SK-N-SH treated with all-trans-retinoic acid at 6 μM for 48 hours (cell line): ENCODE measurements at regions not wholly inside any gene's neighbourhood (a gene's known extent, or its start where the extent isn't known, plus 50 kb on each side); places are given as distances from the start of the nearest gene placed in this dataset.

ENCODE experiments used
- ATAC-seq: fragments of 200-7000 bp; cut with Tn5 transposase; 3 replicates; pipeline ENCODE4 v1.9.1; 2020; ENCODE audit warnings: mild to moderate bottlenecking, moderate library complexity
- ARNTL ChIP-seq: fragments of 450-650 bp; formaldehyde crosslinking; IDR thresholded peaks from 2 replicates; pipeline ENCODE4 v1.5.0; 2020; ENCODE audit warnings: low read depth, mild to moderate bottlenecking, moderate library complexity, borderline replicate concordance
- BACH2 ChIP-seq: fragments of 250-450 bp; sonication (Bioruptor Pico); IDR thresholded peaks from 2 replicates; pipeline ENCODE4 v1.9.0; 2021; ENCODE audit warnings: mild to moderate bottlenecking, borderline replicate concordance
- CSRNP3 ChIP-seq: fragments of 250-450 bp; sonication (Bioruptor Pico); IDR thresholded peaks from 2 replicates; pipeline ENCODE4 v1.5.1; 2021; ENCODE audit warnings: mild to moderate bottlenecking, moderate library complexity
- ESRRG ChIP-seq: fragments of 250-450 bp; sonication (Bioruptor Pico); IDR thresholded peaks from 2 replicates; pipeline ENCODE4 v1.6.1; 2021; ENCODE audit warnings: mild to moderate bottlenecking
- GLIS3 ChIP-seq: fragments of 250-450 bp; sonication (Bioruptor Pico); IDR thresholded peaks from 2 replicates; pipeline ENCODE4 v1.5.0; 2020; ENCODE audit warnings: mild to moderate bottlenecking, moderate library complexity
- ISL1 ChIP-seq: fragments of 250-450 bp; sonication (Bioruptor Pico); IDR thresholded peaks from 2 replicates; pipeline ENCODE4 v2.1.2; 2022; ENCODE audit warnings: mild to moderate bottlenecking, moderate library complexity
- OSR1 ChIP-seq: fragments of 250-450 bp; sonication (Bioruptor Pico); IDR thresholded peaks from 2 replicates; pipeline ENCODE4 v1.8.0; 2022; ENCODE audit warnings: moderate library complexity, mild to moderate bottlenecking, inconsistent platforms
- POU6F1 ChIP-seq: fragments of 250-450 bp; sonication (Bioruptor Pico); IDR thresholded peaks from 2 replicates; pipeline ENCODE4 v1.8.0; 2021; ENCODE audit warnings: low read depth, mild to moderate bottlenecking, moderate library complexity, borderline replicate concordance
- RARB ChIP-seq: fragments of 250-450 bp; sonication (Bioruptor Pico); IDR thresholded peaks from 2 replicates; pipeline ENCODE4 v1.8.0; 2021; ENCODE audit warnings: mild to moderate bottlenecking, moderate library complexity
- SNAI2 ChIP-seq: fragments of 250-450 bp; sonication (Bioruptor Pico); IDR thresholded peaks from 2 replicates; pipeline ENCODE4 v1.5.0; 2020; ENCODE audit warnings: mild to moderate bottlenecking, moderate library complexity
- TCF4 ChIP-seq: fragments of 250-450 bp; sonication (Bioruptor Pico); IDR thresholded peaks from 2 replicates; pipeline ENCODE4 v1.8.0; 2021; ENCODE audit warnings: mild to moderate bottlenecking, moderate library complexity, borderline replicate concordance
- TOX ChIP-seq: fragments of 250-450 bp; sonication (Bioruptor Pico); IDR thresholded peaks from 2 replicates; pipeline ENCODE4 v1.8.0; 2021; ENCODE audit warnings: mild to moderate bottlenecking, moderate library complexity, borderline replicate concordance
- ZC3H10 ChIP-seq: fragments of 250-450 bp; sonication (Bioruptor Pico); IDR thresholded peaks from 2 replicates; pipeline ENCODE4 v1.5.1; 2021; ENCODE audit warnings: mild to moderate bottlenecking, moderate library complexity
- ZFP3 ChIP-seq: fragments of 250-450 bp; sonication (Bioruptor Pico); IDR thresholded peaks from 2 replicates; pipeline ENCODE4 v1.5.0; 2020; ENCODE audit warnings: mild to moderate bottlenecking, moderate library complexity
- ZFP30 ChIP-seq: fragments of 450-650 bp; formaldehyde crosslinking; IDR thresholded peaks from 2 replicates; pipeline ENCODE4 v1.5.0; 2022; ENCODE audit warnings: mild to moderate bottlenecking, moderate library complexity
- ZNF8 ChIP-seq: fragments of 450-650 bp; formaldehyde crosslinking; IDR thresholded peaks from 2 replicates; pipeline ENCODE4 v1.5.0; 2020; ENCODE audit warnings: mild to moderate bottlenecking, moderate library complexity
- TF ChIP-seq, protein P1 (sequence below): fragments of 250-450 bp; sonication (Bioruptor Pico); IDR thresholded peaks from 2 replicates; pipeline ENCODE4 v1.8.0; 2020; ENCODE audit warnings: mild to moderate bottlenecking, moderate library complexity, borderline replicate concordance
- TF ChIP-seq, protein P2 (sequence below): fragments of 250-450 bp; sonication (Bioruptor Pico); IDR thresholded peaks from 2 replicates; pipeline ENCODE4 v1.5.1; 2020; ENCODE audit warnings: low read depth, mild to moderate bottlenecking, moderate library complexity

DNA sequence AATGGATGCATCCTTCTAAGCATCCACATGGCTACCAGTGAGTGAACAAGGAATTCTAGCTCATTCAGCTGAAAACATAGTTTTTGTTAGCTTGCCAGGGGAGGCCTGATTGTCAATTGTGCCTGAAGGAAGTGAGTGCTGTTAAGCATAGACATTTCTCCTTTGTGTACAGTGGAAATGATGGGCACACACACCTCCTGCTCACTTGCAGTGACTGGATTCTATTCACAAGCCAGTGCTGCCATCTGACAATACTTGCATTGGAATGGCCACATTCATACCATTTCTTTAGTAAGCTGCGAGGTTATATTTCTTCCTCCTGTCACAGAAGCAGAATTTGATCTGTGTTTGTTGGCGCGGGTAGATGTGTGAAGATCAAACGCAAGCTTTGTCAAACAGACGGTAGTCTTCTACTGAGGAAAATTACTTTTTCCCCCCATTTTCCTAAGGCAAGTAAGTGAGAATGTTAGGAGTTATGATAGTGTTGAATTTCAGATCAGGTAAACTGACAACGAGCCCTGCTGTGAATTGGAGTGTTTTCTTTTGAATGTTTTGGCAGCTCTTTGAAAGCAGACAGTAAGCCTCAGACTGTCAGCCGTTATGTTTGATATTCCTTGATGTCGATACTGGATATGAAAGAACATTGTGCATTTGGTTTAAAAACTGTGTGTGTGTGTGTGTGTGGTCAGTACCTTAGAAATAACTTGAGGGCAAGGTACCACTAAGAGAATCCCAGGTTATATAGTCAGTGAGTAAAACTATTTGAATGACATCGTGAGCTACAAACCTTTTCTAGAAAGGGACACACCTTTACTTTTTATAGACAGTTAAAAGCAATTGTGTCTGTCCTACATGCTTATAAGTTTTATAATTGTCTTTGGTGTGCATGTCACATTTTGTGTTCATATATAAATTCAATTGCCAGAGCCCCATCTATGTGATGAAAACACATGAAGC is 84.2 kb upstream of the BMP2 start:
- ATAC-seq: no peak
- TF ChIP-seq ESRRG (no peak), ZFP30 (CRISPR knock-in tag) (no peak), CSRNP3 (CRISPR knock-in tag) (no peak), OSR1 (CRISPR knock-in tag) (no peak), SNAI2 (CRISPR knock-in tag) (no peak), TOX (CRISPR knock-in tag) (no peak), ARNTL (CRISPR knock-in tag) (no peak)
- TF ChIP-seq, protein P1, sequence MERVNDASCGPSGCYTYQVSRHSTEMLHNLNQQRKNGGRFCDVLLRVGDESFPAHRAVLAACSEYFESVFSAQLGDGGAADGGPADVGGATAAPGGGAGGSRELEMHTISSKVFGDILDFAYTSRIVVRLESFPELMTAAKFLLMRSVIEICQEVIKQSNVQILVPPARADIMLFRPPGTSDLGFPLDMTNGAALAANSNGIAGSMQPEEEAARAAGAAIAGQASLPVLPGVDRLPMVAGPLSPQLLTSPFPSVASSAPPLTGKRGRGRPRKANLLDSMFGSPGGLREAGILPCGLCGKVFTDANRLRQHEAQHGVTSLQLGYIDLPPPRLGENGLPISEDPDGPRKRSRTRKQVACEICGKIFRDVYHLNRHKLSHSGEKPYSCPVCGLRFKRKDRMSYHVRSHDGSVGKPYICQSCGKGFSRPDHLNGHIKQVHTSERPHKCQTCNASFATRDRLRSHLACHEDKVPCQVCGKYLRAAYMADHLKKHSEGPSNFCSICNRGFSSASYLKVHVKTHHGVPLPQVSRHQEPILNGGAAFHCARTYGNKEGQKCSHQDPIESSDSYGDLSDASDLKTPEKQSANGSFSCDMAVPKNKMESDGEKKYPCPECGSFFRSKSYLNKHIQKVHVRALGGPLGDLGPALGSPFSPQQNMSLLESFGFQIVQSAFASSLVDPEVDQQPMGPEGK (CRISPR knock-in tag): no peak

DNA sequence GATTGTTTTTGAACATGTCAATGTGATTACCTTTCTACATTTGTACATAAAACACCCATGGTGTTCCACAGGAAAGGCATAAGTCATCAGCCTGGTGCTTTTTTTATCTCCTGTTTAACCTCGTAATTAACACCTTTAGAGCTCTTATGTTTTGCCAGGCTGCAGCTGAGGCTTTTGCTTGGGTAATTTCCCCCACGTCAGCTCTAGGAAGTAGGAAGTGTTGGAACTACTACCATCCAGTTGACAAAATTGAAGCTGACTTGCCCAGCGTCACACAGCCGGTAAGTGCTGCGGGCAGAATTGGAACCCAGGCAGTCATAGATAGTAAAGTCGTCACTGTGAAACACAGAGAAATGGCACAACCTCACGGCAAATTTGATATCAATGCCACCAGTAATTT is 86.6 kb upstream of the BMP2 start:
- ATAC-seq: no peak
- TF ChIP-seq GLIS3 (CRISPR knock-in tag) (no peak), POU6F1 (CRISPR knock-in tag) (no peak), ISL1 (CRISPR knock-in tag) (no peak), CSRNP3 (CRISPR knock-in tag) (no peak), ZFP30 (CRISPR knock-in tag) (no peak), ZC3H10 (CRISPR knock-in tag) (no peak), ZFP3 (CRISPR knock-in tag) (no peak), RARB (no peak), ZNF8 (CRISPR knock-in tag) (no peak), OSR1 (CRISPR knock-in tag) (no peak)
- TF ChIP-seq, protein P1 (CRISPR knock-in tag): no peak
- TF ChIP-seq, protein P2, sequence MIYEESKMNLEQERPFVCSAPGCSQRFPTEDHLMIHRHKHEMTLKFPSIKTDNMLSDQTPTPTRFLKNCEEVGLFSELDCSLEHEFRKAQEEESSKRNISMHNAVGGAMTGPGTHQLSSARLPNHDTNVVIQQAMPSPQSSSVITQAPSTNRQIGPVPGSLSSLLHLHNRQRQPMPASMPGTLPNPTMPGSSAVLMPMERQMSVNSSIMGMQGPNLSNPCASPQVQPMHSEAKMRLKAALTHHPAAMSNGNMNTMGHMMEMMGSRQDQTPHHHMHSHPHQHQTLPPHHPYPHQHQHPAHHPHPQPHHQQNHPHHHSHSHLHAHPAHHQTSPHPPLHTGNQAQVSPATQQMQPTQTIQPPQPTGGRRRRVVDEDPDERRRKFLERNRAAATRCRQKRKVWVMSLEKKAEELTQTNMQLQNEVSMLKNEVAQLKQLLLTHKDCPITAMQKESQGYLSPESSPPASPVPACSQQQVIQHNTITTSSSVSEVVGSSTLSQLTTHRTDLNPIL (CRISPR knock-in tag): no peak

- no peak for ATAC-seq
- TF ChIP-seq ARNTL (CRISPR knock-in tag): no peak
- TF ChIP-seq ZFP30 (CRISPR knock-in tag): no peak
- TF ChIP-seq RARB: no peak
- no peak for TF ChIP-seq TCF4 (CRISPR knock-in tag)
- TF ChIP-seq BACH2 (CRISPR knock-in tag): no peak
- TF ChIP-seq, protein P2 (CRISPR knock-in tag): no peak
- no peak for TF ChIP-seq ESRRG
- TF ChIP-seq ZFP3 (CRISPR knock-in tag): no peak
These were observed 87.0 kb upstream of the BMP2 start for GRCh38 chr20:6680441-6680840.
